KG1 (cell line): ENCODE measurements at regions not wholly inside any gene's neighbourhood (a gene's known extent, or its start where the extent isn't known, plus 50 kb on each side); places are given as distances from the start of the nearest gene placed in this dataset.
"Not testable (repeated sequence)": the region's sequence is repeated elsewhere in the genome, so short reads cannot be mapped to it uniquely, and the experiment has no call there.

Experiments used
- DNase-seq: peaks from one replicate; lab custom pipeline; 2025; lab: John Stamatoyannopoulos, UW

DNA sequence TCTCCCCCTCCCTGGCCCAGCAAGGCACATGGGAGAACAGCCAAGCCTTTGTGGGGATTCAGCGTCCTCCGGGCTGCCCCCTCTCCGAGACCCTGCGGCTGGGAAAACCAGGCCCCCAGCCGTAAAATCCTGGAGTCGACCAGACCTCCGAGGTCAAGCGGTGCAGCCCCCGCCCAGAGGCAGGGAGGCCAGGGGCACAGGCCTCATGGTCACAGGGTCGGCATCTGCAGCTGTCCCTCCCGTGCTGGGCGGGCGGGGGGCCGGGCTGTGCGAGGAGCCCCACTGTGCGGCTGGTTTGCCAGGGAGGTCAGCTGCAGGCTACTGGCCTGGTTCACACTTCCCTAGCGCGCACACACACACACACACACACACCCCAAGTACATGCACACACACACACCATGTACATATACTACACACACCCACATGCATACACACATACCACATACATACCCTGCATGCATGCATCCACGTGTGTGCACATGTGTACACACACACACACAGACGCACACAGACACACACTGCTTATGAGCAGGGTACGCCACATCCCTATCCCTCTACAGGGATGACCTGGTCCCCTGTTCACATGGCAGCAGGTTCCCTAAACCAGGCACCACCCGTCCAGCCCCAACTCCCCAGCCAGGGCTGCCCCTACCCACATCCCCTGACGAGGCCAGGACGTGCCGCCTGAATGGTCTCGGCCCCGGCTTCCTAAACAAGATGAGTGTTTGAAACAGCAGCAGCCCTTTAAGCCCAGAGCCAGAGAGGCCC lies 108.9 kb upstream of the CIBAR2 start:
- DNase-seq = no peak

DNA sequence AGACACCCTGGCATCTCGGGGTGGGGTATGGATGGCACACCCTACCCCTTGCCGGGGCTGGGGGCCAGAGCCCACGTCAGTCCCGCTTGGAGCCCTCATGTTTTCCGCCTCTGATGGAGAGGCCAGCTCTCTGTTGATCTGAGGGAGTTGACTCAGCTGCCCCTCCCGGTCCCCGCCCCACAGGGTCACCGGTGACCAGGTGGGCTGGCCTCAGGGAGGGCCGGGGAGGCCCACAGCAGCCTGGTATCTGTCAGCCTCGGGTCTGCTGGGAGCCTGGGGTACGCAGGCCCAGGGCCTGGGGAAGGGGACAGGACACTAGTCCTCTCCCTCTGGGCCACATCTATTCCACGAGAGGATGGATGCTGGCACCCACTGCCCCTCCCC lies 109.5 kb upstream of the CIBAR2 start:
- no peak for DNase-seq

DNA sequence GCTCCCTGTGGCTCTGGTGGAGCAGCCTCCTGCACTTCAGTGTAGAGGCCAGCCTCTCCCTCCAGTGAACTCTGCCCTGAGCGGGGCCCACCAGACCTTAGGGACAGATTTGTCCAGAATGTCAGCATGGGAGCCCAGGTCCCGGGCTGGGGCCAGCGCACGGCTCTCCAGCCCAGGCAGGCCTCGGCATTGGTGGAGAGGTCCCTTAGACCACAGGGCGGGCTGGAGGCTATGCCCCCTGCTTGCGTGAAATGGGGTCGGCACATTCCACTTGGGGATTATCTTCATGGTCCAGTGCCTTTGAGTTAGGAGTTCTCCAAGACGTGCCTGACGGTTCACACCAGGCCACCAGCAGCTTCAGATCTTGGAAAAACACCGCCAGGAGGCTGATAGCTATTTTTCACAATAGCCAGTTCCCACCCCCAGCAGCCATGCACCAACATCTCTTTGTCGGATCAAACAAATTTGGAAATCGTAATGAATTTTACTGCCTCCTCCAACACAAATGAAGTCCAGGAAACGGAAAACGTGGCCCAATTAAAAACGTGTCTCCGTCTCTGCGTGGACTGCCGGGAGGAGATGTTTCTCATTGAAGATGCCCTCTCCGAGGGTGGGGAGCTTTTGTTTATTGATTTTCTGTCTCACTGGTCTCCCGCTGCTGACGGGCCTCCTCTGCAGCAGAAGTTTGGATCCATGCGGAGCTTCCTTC lies 110.0 kb upstream of the CIBAR2 start:
- no peak for DNase-seq

DNA sequence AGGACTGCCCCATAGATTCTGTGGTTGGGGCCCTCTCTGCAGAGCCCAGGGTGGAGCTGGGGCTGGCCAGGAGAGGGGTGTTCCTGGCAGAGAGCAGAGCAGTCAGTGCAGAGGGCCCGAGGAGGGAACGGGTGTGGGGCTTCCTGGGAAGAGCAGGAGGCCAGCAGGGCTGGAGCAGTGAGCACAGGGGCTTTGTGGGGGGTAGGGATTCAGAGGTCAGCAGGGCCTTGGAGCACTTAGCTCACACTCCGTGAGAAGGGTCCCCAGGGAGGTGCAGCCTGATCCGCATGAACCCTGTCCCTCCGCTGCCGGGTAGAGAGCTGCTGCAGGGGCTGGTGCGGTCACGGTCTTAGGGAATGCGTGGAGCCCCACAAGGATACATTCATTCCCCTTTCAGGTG lies 113.0 kb upstream of the CIBAR2 start:
- no peak for DNase-seq

DNA sequence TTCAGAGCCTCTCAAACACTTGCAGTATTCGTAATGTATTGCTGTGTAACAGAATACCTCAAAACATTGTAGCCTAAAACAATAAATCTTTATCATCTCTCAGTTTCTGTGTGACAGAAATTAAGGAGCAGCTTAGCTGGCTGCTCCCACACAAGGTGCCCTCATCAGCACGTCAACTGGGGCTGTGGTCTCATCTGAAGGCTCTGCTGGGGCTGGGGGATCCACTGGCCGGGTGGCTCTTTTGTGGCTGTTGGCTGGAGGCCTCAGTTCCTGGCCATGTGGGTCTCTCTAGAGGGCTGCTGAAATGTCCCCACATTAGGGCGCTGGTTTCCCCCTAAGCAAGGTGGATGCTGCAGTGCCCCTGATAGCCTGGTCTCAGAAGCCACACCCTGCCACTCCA lies 113.4 kb upstream of the CIBAR2 start:
- DNase-seq = no peak

DNA sequence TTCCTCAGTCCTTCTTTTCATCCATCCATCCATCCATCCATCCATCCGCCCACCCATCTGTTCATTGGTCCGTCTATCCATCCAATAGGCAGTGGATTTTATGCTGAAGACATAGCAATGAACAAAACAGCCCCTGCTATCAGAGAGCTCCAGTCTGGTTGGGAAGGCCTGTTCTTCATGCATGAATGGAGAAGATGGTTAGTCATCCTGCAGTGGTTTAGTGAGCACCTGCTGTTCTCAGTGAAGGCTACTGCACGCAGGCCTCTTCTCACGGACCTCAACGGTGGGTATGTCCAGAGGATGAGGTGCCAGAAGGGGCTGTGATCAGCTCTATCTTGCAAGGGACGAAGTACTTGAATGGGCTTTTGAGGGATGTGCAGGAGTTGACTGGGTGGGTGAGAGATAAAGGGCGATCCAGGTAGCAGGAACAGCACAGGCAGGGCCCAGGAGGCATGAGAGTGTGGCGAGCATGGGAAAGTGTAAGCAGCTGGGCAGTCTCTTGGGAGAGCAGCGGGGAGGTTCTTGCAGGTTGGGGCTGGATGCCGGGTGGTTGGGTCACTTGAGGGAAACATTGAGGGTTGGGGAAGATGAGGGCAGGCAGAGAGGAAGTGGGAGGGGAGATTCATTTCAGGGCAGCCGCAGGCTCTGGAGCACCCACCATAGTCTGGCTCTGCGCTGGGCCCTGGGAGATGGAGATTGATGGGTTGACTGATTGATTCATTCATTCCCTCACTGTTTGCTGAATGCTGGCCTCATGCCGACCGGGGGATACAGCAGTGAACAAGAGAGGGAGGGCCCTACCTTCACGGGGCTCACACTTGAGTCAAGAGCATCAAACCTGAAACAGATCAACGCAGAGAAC lies 115.0 kb upstream of the CIBAR2 start:
- no peak for DNase-seq

DNA sequence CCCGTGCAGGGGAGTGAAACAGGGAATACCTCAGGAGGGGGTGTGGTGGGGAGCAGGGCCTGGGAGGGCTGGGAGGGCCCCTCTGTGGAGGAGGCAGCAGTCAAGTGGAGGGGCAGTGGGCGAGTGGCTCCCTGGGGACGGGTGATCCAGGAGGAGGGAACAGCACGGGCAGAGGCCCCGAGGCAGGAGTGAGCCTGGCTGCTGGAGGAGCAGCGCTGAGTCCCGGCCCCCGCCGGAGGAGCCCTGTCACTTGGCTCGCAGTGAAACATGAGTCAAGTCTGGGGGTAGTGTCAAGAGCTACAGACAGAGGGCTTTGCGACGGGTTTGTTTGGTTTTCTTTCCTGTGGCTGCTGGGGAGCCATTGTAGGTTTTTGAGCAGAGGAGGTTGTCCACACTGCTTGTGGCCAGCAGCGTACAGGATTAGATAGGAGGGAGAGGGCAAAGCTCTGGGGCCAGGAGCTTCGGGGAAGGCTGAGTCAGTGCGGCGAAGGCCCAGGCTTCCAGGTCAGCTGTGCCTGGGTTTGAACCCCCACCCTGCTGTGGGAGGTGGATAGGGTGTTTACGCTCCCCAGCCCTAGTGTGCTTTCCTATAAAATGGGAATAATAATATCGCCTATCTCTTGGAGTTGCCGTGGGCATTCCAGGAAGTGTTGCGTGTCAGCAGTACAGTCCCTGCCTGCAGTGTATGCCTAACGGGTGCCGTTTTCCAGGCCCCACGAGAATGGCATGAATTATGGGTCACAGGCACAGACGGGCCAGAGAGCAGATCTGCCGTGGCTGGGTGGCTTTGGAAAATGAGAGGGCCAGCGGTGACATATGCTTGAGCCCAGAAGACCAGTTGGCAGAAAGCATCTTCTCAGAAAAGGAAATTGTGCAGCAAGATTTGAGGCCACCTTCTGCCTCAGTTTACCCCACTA lies 115.9 kb upstream of the CIBAR2 start:
- no peak for DNase-seq

DNA sequence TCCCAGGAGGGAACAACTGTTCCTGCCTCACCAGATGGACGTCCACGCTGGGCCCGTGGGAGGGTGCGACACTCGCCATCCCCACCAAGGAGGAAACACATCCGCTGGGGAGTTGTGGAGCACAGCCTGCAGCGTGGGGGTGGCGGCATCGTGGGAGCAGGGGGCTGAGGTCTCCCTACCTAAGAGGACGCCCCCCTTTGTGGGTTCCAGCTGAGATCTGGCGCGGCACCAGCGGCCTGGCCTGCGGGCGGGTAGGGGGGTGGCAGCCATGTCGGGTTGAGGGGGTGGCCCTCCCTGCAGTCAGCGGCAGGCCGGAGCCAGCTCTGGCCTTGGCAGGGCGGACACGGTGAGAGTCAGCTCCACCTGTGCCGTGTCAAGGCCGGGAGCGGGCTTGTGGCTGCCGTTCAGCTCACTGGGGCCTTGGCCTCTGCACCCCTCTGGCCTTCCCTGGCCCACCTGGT lies 116.7 kb upstream of the CIBAR2 start:
- no peak for DNase-seq

DNA sequence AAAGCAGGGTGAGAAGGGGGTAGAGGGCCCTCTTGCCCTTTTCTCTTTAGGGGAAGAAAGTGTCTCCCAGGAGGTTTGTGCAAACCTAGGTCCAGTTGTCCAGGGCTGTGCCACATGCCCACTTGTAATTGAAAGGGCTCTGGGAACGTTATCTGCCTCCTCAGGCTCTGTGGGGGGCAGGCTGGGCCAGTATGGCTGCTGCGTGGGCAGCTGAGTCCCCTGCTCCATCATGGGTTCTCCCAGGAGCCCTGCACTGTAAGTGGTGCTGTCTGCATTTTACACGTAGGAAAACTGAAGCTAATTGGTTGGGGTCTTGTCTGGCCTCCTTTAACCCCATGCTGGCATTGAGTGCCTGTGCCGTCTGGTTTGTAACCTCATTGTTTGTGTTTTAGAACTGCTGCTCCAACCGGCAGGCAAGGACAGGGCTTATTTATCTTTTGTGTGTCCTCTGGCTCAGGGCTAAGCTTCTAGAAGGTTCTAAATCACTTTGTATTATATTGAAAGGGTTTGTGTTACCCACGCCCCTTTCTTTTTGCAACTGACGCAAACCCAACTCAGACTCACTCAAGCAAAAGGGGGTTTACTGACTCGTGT lies 117.7 kb upstream of the CIBAR2 start:
- DNase-seq = no peak

DNA sequence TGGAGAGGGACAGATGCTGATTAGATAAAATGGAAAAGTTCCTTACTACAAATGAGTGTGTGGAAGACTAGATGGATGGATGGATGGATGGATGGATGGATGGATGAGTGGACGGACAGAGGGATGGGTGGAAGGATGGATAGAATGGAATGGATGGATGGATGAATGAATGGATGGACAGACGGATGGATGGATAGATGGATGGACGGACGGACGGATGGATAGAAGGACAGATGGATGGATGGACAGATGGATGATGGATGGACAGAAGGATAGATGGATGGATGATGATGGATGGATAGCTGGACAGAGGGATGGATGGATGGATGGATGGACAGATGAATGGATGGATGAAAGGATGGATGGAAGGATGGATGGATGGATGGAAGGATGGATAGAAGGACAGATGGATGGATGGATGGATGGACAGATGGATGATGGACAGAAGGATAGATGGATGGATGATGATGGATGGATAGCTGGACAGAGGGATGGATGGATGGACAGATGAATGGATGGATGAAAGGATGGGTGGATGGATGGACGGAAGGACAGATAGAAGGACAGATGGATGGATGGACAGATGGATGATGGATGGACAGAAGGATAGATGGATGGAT lies 118.6 kb upstream of the CIBAR2 start:
- DNase-seq = not testable (repeated sequence)

DNA sequence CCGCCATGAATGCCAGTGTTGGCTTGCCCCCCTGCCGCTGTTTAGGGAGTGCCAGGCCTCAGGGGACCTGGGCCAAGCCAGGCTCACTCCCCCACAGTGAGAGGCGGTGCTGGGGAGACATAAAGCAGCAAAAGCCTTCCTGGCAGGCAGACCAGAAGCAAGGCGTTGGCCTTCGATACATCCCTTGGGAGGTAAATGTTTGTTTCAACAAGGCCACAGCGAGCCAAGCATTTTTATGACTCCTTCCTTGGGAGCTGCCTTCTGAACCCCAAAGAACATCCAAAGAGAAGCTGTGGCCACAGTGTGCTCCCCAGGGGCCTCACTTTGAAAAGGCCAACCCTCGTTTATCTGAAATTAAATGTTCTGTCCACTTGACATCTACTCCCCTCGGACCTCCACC lies 119.7 kb upstream of the CIBAR2 start:
- no peak for DNase-seq

DNA sequence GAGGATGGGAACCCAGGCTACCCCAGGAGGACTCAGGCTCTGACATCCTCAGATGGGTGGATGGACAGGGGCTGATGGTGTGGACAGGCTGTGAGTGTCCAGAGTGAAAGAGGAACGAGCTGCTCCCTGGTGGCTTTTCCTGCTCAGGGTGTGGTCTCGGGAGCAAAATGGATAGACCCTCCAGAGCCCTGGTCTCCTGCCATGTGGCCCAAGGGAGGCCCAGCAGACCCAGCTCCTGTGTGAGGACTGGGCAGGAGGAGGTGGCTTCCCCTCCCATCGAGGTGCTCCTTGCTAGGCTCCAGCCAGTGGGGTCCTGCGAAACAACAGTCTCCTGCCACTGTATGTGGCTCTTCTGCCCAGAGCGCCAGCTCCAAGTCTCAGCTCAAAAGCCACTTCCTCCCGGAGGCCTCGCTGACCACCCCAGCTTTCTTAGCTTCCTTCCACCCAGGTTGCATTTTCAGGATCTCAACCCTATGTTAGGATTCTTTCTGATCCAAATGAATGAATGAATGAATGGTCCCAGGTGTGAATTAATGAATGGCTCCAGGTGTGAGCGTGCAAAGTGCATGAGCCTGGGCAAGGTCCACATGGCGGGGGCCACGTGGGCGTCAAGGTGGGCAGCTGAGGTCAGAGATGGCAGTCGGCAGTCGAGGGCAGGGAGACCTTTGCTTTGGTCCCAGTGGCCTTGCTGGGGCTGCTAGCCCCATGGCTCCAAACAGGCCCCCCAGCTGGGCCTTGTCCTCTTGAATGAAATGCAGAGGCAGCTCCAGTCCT lies 120.3 kb upstream of the CIBAR2 start:
- no peak for DNase-seq

DNA sequence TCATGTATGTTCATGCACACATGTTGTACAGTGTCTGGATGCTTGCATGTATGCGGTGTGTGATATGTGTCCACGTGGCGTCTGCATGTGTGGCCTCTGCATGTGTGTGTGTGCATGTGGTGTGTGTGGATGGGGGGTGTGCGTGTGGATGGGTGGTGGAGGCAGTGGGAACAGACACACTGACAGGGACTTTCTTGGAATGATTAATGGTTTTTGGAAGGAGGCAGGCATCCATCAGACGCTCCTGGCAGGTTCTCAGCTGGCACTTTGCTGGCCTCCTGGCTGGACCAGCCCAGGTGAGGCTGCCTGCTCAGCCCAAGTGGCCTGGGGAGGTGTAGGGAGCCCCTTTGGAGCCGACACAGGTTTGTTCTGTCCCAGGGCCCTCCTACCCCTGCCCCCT lies 121.2 kb upstream of the CIBAR2 start:
- DNase-seq = no peak

DNA sequence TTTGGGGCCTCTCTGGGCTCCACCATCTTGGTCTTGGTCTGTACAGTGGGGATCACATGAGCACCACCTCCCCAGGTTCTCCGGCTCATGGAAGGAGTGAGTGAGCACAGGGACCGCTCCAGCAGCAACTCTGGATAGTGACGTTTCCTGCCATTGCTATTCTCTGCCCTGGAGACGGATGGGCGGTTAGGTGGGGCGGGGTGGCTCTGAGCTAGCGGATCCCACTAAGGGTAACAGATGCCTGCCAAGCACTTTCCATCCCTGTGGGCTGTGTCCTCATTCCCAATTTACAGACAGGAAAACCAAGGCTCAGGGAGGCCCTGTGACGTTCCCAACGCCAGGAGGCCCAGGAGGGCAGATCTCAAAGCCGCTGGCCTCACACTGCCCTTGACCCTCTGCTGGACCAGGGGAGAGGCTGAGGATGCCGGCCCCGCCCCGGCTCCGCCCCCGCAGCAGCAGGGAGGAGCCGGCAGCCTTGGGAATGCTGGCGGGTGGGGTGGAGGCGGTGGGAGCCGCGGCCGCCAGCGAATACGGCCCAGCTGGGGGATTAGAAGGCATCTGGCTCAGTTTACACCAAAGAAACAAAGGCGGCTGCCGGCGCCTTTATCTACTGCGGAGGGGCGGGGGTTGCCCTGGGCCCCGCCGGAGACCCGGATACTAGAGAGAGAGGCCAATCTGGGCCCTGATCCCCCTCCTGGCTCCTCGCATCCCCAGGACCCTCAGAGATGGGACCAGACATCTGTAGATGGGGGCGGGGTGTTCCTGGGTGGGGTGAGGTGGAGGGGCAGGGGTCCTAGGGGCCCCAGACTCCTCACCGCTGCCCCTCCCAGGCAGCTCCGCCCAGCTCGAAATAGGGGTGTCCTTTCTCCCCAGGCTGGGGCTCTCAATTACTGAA lies 122.3 kb upstream of the CIBAR2 start:
- no peak for DNase-seq

DNA sequence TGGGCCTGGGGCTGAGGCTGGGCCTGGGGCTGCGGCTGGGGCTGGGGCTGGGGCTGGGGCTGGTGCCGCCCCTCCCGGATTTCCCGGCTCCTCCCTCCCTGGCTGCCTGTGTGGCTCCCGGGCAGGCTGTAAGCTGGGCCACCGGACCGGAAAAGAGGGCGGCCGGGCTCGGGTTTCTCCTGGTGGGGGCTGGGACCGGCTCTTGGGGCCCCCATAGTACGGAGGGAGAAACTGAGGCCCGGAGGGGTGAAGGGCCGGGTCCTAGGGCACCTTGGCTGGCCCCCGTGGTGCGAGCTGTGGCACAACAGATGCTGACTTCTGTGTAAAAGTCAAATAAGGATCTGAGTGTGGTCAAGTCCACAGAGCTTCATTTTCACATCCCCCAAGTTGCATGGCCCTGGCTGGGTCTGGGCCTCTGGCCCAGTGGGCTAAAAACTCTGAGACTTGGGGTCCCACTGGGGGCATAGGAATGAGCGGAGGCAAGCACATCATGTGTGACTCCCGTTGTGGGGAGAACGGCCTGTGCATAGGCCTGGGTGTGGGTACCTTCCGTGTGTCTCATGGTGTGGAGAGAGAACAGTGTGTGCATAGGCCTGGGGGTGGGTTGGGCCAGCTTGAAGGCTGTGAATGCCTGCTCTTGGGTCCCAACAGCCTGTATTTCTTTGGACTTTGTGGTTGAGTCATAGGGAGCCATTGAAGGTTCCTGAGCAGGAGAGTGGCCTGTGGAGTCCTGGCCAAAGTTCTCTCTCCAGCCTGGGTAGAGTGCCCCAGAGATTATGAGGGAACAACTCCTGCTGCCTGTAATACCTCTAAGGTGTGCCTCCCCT lies 123.9 kb upstream of the CIBAR2 start:
- DNase-seq = no peak

DNA sequence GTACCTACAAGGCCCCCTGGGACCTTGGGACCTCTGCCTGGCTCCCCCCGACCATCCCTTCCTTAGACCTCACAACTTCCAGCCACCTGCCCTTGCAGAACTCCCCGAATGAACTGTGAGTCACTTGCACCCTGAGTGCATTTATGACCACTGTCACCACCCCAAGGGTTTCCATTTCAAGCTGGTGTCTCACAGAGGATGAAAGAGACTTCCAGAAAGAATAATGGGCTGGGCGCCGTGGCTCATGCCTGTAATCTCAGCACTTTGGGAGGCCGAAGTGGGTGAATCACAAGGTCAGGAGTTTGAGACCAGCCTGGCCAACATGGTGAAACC lies 124.5 kb upstream of the CIBAR2 start:
- no peak for DNase-seq

DNA sequence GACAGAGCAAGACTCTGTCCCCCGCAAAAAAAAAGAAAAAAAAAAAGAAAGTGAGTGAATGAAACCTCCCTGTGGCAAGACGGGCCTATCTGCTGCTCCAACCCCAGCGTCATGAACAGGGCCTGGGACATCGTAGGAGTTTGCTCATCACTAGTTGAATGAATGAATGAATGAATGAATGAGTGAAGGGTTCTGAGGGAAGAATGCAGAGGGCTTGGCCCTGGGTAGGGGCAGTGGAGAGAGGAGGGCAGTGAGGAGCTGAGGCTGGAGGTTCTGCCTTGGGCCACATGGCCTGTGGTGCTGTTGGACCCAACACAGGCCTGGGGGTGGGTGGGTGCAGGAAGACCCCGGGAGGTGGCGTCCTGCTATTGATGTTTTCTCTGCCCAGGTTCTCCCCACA lies 125.5 kb upstream of the CIBAR2 start:
- no peak for DNase-seq

DNA sequence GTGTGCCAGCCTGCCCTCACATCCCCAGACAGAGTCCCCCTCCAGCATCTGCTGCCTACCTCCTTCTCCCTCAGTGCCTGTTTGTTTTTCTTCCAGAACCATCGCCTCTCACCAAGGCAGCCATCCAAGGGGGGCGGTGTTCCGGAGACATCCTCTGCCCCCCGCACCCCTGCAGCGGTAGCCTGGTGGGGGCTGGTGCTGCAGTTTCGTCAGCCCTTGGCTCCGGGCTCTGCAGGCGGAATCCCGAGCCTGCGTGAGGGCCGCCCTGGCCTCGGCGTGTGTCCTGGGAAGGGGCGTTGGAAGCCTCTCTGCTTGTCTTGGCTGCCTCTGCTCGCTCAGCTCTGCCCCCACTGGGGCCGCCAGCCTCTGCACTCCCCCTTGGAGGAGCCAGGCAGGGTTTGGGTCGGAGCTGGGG lies 126.0 kb upstream of the CIBAR2 start:
- no peak for DNase-seq
